HepG2 (cell line): ENCODE measurements at regions not wholly inside any gene's neighbourhood (a gene's known extent, or its start where the extent isn't known, plus 50 kb on each side); places are given as distances from the start of the nearest gene placed in this dataset.

Source experiments
- ATAC-seq: fragments of 200-7000 bp; cut with Tn5 transposase; 3 replicates; pipeline ENCODE4 v1.9.1; 2020; ENCODE audit warnings: mild to moderate bottlenecking, moderate library complexity
- BruUV-seq: library from RNA; stranded (reverse); fragments of 400-500 nt; replicated peaks from 2 replicates; lab custom pipeline; 2021; lab: Mats Ljungman, UMichigan
- CTCF ChIA-PET: fragments of 300-600 bp; formaldehyde crosslinking; extraction: SDS; loops from one replicate; lab custom pipeline; 2021; ENCODE audit warnings: low total read pairs, inconsistent platforms, low intra/inter-chr PET ratio; lab: Yijun Ruan, JAX
- POLR2A ChIA-PET: fragments of 350-600 bp; sonication (Branson Sonifier 250); formaldehyde crosslinking; loops from one replicate; lab custom pipeline; 2020; ENCODE audit warnings: antibody characterized with exemption, inconsistent platforms; lab: Yijun Ruan, JAX
- DNase-seq: peaks from one replicate; pipeline ENCODE4 v3.0.0-alpha.2; 2015; ENCODE audit warnings: low spot score
- FAIRE-seq: peaks from 3 replicates; lab custom pipeline; 2011; peaks lifted over from hg19 to GRCh38; lab: Jason Lieb, UNC
- H2AFZ ChIP-seq: one replicate; pipeline ENCODE4 v1.6.1; 2011; ENCODE audit warnings: low read length, inconsistent platforms
- H3K27ac ChIP-seq: fragments of 300-600 bp; 3 replicates; pipeline ENCODE4 v1.8.0; 2011; ENCODE audit warnings: mixed run types, mild to moderate bottlenecking, mixed read lengths, low read length, inconsistent platforms; ENCODE audit not compliant: insufficient read depth; ENCODE audit errors: extremely low read length
- H3K27me3 ChIP-seq, 2 experiments: fragments of 200-600 bp in 1 of 2; 2 replicates in 1 of 2; 3 replicates in 1 of 2; pipeline versions ENCODE4 v1.6.0 to v1.8.0; 2011; ENCODE audit warnings: low read length in 2 of 2, mild to moderate bottlenecking in 2 of 2, moderate library complexity in 2 of 2, inconsistent platforms in 1 of 2; ENCODE audit not compliant: insufficient read depth in 2 of 2, control insufficient read depth in 1 of 2
- H3K36me3 ChIP-seq, 2 experiments: fragments of 200-600 bp in 1 of 2; replicated peaks in 1 of 2; 2 replicates in 1 of 2; 3 replicates in 1 of 2; pipeline versions ENCODE4 v1.5.1 to v1.8.0; 2011; ENCODE audit warnings: low read length in 2 of 2, inconsistent platforms in 1 of 2; ENCODE audit not compliant: insufficient read depth in 2 of 2, control insufficient read depth in 1 of 2
- H3K4me1 ChIP-seq: 2 replicates; pipeline ENCODE4 v1.5.1; 2012; ENCODE audit warnings: low read length, inconsistent platforms; ENCODE audit not compliant: insufficient read depth
- H3K4me2 ChIP-seq: 2 replicates; pipeline ENCODE4 v1.6.0; 2011; ENCODE audit warnings: low read depth, low read length, inconsistent platforms
- H3K4me3 ChIP-seq, 3 experiments: fragments of 200-600 bp in 1 of 3; sonication (generic), shearing (Covaris generic) in 1 of 3; replicated peaks in 1 of 3; 2 replicates each; pipeline ENCODE4 v1.5.1; 2011 to 2016; ENCODE audit warnings: low read length in 3 of 3, inconsistent platforms in 2 of 3, low read depth in 2 of 3, mild to moderate bottlenecking in 2 of 3, control low read depth in 1 of 3, mixed read lengths in 1 of 3; ENCODE audit not compliant: insufficient read depth in 1 of 3
- H3K79me2 ChIP-seq: one replicate; pipeline ENCODE4 v1.6.1; 2011; ENCODE audit warnings: low read length, inconsistent platforms; ENCODE audit not compliant: insufficient read depth
- H3K9ac ChIP-seq: 2 replicates; pipeline ENCODE4 v1.6.0; 2011; ENCODE audit warnings: mild to moderate bottlenecking, low read depth, low read length, inconsistent platforms; ENCODE audit not compliant: insufficient read depth
- H3K9me3 ChIP-seq: 2 replicates; pipeline ENCODE4 v1.5.1; 2012; ENCODE audit warnings: mild to moderate bottlenecking, low read length
- H4K20me1 ChIP-seq: 2 replicates; pipeline ENCODE4 v1.6.0; 2011; ENCODE audit warnings: inconsistent platforms, mild to moderate bottlenecking, low read length, moderate library complexity; ENCODE audit not compliant: insufficient read depth
- ADNP ChIP-seq: sonication (generic); formaldehyde crosslinking; IDR thresholded peaks from 2 replicates; pipeline ENCODE4 v1.4.0; 2020; ENCODE audit warnings: missing genetic modification reagents
- ATM ChIP-seq: fragments of 450-650 bp; IDR thresholded peaks from 2 replicates; pipeline ENCODE4 v1.7.1; 2017; ENCODE audit warnings: mild to moderate bottlenecking, borderline replicate concordance
- FOXK1 ChIP-seq: sonication (generic); formaldehyde crosslinking; IDR thresholded peaks from 2 replicates; pipeline ENCODE4 v1.4.0; 2020; ENCODE audit warnings: low read depth, missing genetic modification reagents, borderline replicate concordance
- MAZ ChIP-seq, 2 experiments: sonication (generic) in 1 of 2; formaldehyde crosslinking in 1 of 2; IDR thresholded peaks; 2 replicates each; pipeline versions ENCODE4 v1.5.0 to v1.6.1; 2012 to 2020; ENCODE audit warnings: low read depth in 2 of 2, mild to moderate bottlenecking in 2 of 2, borderline replicate concordance in 1 of 2, improper control_type of control experiment in 1 of 2, low read length in 1 of 2, missing genetic modification reagents in 1 of 2, moderate library complexity in 1 of 2
- MED8 ChIP-seq: sonication (generic); formaldehyde crosslinking; IDR thresholded peaks from 2 replicates; pipeline ENCODE4 v1.8.1; 2023; ENCODE audit warnings: mild to moderate bottlenecking, missing genetic modification reagents; ENCODE audit not compliant: insufficient replicate concordance
- MXD4 ChIP-seq: IDR thresholded peaks from 2 replicates; pipeline ENCODE4 v1.6.1; 2016; ENCODE audit warnings: mild to moderate bottlenecking, missing biosample characterization, missing genetic modification reagents
- PHB2 ChIP-seq: fragments of 450-650 bp; IDR thresholded peaks from 2 replicates; pipeline ENCODE4 v1.6.1; 2018; ENCODE audit not compliant: partially characterized antibody
- RFX5 ChIP-seq: IDR thresholded peaks from 2 replicates; pipeline ENCODE4 v1.6.1; 2011; ENCODE audit warnings: low read depth, low read length, improper control_type of control experiment
- SAP130 ChIP-seq: IDR thresholded peaks from 2 replicates; pipeline ENCODE4 v1.6.1; 2016; ENCODE audit warnings: low read depth
- SIX4 ChIP-seq: sonication (generic); formaldehyde crosslinking; IDR thresholded peaks from 2 replicates; pipeline ENCODE4 v1.4.0; 2020; ENCODE audit warnings: missing genetic modification reagents
- SNAPC2 ChIP-seq: sonication (generic); formaldehyde crosslinking; IDR thresholded peaks from 2 replicates; pipeline ENCODE4 v1.8.1; 2022; ENCODE audit warnings: mild to moderate bottlenecking, missing genetic modification reagents
- TBL1XR1 ChIP-seq: fragments of 150-350 bp; IDR thresholded peaks from 2 replicates; pipeline ENCODE4 v1.6.1; 2014; ENCODE audit warnings: borderline replicate concordance, low read length; ENCODE audit not compliant: partially characterized antibody
- U2AF2 ChIP-seq: fragments of 200-400 bp; formaldehyde crosslinking; IDR thresholded peaks from 2 replicates; pipeline ENCODE4 v1.6.1; 2017; ENCODE audit warnings: low read depth, mild to moderate bottlenecking, low read length
- ZNF331 ChIP-seq: sonication (generic); formaldehyde crosslinking; IDR thresholded peaks from 2 replicates; pipeline ENCODE4 v1.4.0; 2020; ENCODE audit warnings: missing genetic modification reagents
- ZNF343 ChIP-seq: sonication (generic); formaldehyde crosslinking; IDR thresholded peaks from 2 replicates; pipeline ENCODE4 v1.4.0; 2020; ENCODE audit warnings: mild to moderate bottlenecking, missing genetic modification reagents
- WGBS: methylation state at CpG from one replicate; pipeline ENCODE4 v1.1.6; 2017; ENCODE audit warnings: low lambda C conversion rate; 5-methylcytosine and 5-hydroxymethylcytosine counted together
- in situ Hi-C: cut with HindIII; loops from 2 replicates; pipeline ENCODE4 v1.10.0; 2017; ENCODE audit warnings: low pct_unique_long_range_greater_than_20kb; ENCODE audit not compliant: extremely low pct_ligation_motif_present
- intact Hi-C: fragments of 100-400 bp; cut with micrococcal nuclease; formaldehyde crosslinking; loops from one replicate; pipeline ENCODE4 v1.10.0; 2022; ENCODE audit not compliant: unreplicated experiment
- TF ChIP-seq, protein P1 (sequence below): sonication (generic); formaldehyde crosslinking; IDR thresholded peaks from 2 replicates; pipeline ENCODE4 v1.4.0; 2020; ENCODE audit warnings: missing genetic modification reagents
- TF ChIP-seq, protein P2 (sequence below): sonication (generic); formaldehyde crosslinking; IDR thresholded peaks from 2 replicates; pipeline ENCODE4 v1.4.0; 2020; ENCODE audit warnings: missing genetic modification reagents

DNA sequence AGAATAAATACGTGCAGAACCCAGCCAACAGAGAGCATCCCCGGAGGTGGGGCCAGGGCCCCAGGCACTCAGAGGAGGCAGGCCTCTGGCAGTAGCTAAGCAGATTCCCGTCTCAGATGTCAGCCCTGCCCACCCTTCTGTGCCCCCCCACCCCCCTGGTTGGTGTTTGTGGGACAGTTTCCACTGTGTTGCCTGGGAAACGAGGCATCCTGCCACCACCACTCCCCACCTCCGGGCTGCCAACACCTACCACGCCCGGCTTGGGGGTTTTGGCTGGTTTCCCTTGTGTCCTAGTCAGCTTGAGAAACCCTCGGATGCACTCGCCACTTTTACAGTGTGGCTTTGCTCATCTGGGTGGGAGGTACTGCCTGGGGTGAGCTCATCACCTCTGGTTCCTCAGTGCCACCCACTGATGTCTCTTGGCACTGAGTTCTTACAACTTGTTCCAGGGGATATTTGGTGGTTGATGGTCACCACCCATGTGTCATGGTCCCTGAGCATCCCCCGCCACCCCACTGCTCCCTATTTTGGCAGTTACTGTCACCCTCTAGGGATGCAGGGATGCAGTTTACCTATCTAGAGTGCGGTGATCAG lies 72.4 kb upstream of the YWHAQ start:
- intact Hi-C loops (no loop called here), in situ Hi-C loops (no loop called here)
- TF ChIP-seq MED8 (CRISPR knock-in tag) = no peak
- TF ChIP-seq U2AF2 = no peak
- TF ChIP-seq ADNP = no peak
- TF ChIP-seq SNAPC2 (CRISPR knock-in tag) = no peak
- TF ChIP-seq ATM = no peak
- TF ChIP-seq PHB2 = no peak
- peak; percentile 42; the same call in 1 of the 2 replicates for TF ChIP-seq SIX4 (CRISPR knock-in tag)
- TF ChIP-seq, protein P1, sequence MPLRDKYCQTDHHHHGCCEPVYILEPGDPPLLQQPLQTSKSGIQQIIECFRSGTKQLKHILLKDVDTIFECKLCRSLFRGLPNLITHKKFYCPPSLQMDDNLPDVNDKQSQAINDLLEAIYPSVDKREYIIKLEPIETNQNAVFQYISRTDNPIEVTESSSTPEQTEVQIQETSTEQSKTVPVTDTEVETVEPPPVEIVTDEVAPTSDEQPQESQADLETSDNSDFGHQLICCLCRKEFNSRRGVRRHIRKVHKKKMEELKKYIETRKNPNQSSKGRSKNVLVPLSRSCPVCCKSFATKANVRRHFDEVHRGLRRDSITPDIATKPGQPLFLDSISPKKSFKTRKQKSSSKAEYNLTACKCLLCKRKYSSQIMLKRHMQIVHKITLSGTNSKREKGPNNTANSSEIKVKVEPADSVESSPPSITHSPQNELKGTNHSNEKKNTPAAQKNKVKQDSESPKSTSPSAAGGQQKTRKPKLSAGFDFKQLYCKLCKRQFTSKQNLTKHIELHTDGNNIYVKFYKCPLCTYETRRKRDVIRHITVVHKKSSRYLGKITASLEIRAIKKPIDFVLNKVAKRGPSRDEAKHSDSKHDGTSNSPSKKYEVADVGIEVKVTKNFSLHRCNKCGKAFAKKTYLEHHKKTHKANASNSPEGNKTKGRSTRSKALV (CRISPR knock-in tag) = no peak
- peak; percentile 15; the same call in 1 of the 2 replicates for TF ChIP-seq FOXK1 (CRISPR knock-in tag)
- TF ChIP-seq ZNF331 (CRISPR knock-in tag) = 0 out of 2 replicates have a peak, but pooled peaks have one; percentile 67
- no peak for TF ChIP-seq ZNF343 (CRISPR knock-in tag)
- TF ChIP-seq MXD4 (CRISPR knock-in tag) = 0 out of 2 replicates have a peak, but pooled peaks have one; percentile 36
- 0 out of 2 replicates have a peak, but pooled peaks have one; percentile 16 for TF ChIP-seq MAZ (IDR thresholded peaks at IDR 0.05; ENCODE audit: borderline replicate concordance, low read depth, low read length)
- no peak for TF ChIP-seq MAZ (CRISPR knock-in tag; IDR thresholded peaks at IDR 0.05; ENCODE audit: low read depth)
- 0 out of 2 replicates have a peak, but pooled peaks have one; percentile 21 for TF ChIP-seq SAP130 (CRISPR knock-in tag)
- no peak for TF ChIP-seq RFX5
- TF ChIP-seq TBL1XR1 = no peak
- TF ChIP-seq, protein P2, sequence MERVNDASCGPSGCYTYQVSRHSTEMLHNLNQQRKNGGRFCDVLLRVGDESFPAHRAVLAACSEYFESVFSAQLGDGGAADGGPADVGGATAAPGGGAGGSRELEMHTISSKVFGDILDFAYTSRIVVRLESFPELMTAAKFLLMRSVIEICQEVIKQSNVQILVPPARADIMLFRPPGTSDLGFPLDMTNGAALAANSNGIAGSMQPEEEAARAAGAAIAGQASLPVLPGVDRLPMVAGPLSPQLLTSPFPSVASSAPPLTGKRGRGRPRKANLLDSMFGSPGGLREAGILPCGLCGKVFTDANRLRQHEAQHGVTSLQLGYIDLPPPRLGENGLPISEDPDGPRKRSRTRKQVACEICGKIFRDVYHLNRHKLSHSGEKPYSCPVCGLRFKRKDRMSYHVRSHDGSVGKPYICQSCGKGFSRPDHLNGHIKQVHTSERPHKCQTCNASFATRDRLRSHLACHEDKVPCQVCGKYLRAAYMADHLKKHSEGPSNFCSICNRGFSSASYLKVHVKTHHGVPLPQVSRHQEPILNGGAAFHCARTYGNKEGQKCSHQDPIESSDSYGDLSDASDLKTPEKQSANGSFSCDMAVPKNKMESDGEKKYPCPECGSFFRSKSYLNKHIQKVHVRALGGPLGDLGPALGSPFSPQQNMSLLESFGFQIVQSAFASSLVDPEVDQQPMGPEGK (CRISPR knock-in tag) = peak; percentile 61; the same call in 1 of the 2 replicates
- Histone ChIP-seq H4K20me1 (no peaks in the 10 kb centered on the region), H3K36me3 (no peaks in the 10 kb centered on the region), H2AFZ (no peak overlapping the region), H3K9ac (no peak overlapping the region), H3K4me3 (peak overlapping the region in 1 of 3 experiments; percentile 19; a peak in 1 of 6 replicates), H3K4me1 (peaks cover 44% of the 10 kb centered on the region), H3K9me3 (no peaks in the 10 kb centered on the region), H3K79me2 (no peaks in the 10 kb centered on the region), H3K27me3 (peaks cover 0 to 4% of the 10 kb centered on the region in 2 experiments; a peak in 2 of 5 replicates), H3K4me2 (peak overlapping the region; percentile 54), H3K27ac (no peak overlapping the region)
- DNase-seq (peak; percentile 39), FAIRE-seq (no peak), ATAC-seq (peak; percentile 66)
- BruUV-seq = no TSS peak
- ChIA-PET CTCF (no interaction called here), POLR2A (no interaction called here)
- 11% methylated on average over 9 of the region's 11 CpGs for WGBS
